GM12864 (cell line): ENCODE measurements at regions not wholly inside any gene's neighbourhood (a gene's known extent, or its start where the extent isn't known, plus 50 kb on each side); places are given as distances from the start of the nearest gene placed in this dataset.

Experiments
- DNase-seq: peaks from one replicate; pipeline ENCODE4 v3.0.0-alpha.2; 2011; ENCODE audit warnings: low read depth
- H3K4me3 ChIP-seq: 2 replicates; pipeline ENCODE4 v1.5.1; 2011; ENCODE audit warnings: mild to moderate bottlenecking, low read depth, low read length, control low read depth
- CTCF ChIP-seq: IDR thresholded peaks from 2 replicates; pipeline ENCODE4 v1.5.1; 2011; ENCODE audit warnings: low read depth, mild to moderate bottlenecking, moderate library complexity, low read length, control low read depth, inconsistent platforms; ENCODE audit errors: missing control alignments

GRCh38 chr5:3980156-3980555 lies 384.5 kb downstream of the IRX1 start:
- no peak for TF ChIP-seq CTCF
- no peak overlapping the region for H3K4me3 ChIP-seq
- DNase-seq, result no peak

GRCh38 chr5:3987867-3988266 lies 392.2 kb downstream of the IRX1 start:
- H3K4me3 ChIP-seq, result no peak overlapping the region
- TF ChIP-seq CTCF, result no peak
- no peak for DNase-seq

- no peak for DNase-seq
- H3K4me3 ChIP-seq, result no peak overlapping the region
- TF ChIP-seq CTCF, result no peak
These were observed 398.3 kb downstream of the IRX1 start for GRCh38 chr5:3993856-3994473.

GRCh38 chr5:3994628-3995027 lies 399.0 kb downstream of the IRX1 start:
- no peak overlapping the region for H3K4me3 ChIP-seq
- DNase-seq, result no peak
- no peak for TF ChIP-seq CTCF

DNA sequence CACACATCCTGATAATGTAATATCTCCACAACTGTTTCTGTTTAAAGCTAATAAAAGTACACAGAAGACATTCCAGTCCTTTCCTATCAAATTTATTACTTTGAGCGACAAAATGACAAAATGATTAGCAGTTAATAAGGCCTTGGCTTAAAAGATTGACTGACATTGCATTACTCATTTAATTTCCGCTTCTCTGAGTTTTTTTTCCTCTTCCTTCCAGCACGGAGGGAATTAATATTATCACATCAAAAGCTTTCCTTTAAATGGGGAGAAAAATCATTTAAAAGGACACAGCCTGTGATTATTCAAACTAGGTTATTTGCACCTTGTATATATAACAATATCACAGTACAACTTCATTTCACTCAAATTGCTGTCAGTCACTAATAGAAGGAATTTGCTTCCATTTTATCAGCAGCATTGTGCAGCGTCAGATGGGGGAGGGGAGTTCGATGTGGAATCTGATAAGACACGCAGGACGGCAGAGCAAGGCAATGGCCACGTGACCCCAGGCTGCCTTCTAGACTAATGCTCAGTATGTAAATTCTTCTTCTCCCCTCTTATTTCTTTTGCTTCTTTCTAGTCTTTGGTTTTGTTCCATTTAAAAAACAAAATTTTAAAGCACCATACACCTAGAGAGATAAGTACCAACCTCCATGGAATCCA lies 400.5 kb downstream of the IRX1 start:
- no peak for DNase-seq
- no peak overlapping the region for H3K4me3 ChIP-seq
- TF ChIP-seq CTCF, result no peak

DNA sequence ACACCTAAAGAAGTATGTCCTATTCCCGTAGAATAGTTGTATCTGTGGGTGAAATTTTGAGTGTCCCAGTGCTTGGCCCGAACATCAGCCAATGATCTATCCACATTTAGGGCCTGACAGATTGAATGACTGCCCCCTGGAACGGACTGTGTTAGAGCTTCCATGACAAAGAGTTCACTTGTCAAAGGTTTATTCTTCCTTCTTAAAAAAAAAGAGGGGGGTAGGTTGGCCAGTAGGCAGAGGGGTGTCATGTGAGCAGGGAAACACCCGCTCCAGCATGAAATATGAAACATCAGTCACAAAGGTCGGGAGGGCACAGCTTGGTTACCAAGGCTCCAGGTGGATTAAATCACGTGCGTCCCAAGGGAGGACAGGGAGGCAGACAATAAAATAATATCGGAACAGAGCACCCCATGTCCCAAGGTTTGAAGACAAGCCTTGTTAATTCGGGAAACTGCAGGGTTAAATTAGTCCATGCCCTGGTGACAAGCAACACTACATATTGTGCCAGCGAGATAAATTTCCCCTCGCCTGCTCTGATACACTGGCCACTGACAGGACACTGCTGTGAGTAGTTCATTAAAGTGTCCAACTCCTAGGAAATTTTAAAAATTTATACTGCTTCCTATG lies 401.2 kb downstream of the IRX1 start:
- H3K4me3 ChIP-seq, result no peak overlapping the region
- DNase-seq, result no peak
- no peak for TF ChIP-seq CTCF
